H1 (cell line): ENCODE measurements at regions not wholly inside any gene's neighbourhood (a gene's known extent, or its start where the extent isn't known, plus 50 kb on each side); places are given as distances from the start of the nearest gene placed in this dataset.

Experiments used
- CTCF ChIA-PET: fragments of 300-600 bp; sonication (Branson Sonifier 250); formaldehyde crosslinking; loops from one replicate; lab custom pipeline; 2021; ENCODE audit not compliant: partially characterized antibody; lab: Charles Lee
- POLR2A ChIA-PET: fragments of 300-600 bp; sonication (Branson Sonifier 250); formaldehyde crosslinking; loops from one replicate; lab custom pipeline; 2021; ENCODE audit warnings: inconsistent platforms; ENCODE audit not compliant: partially characterized antibody; lab: Charles Lee
- DNase-seq, 2 experiments: peaks; one replicate each; pipeline versions ENCODE4 v3.0.0 to v3.0.0-alpha.2; 2010 to 2022; ENCODE audit warnings: low spot score in 2 of 2, low read depth in 1 of 2, mixed read lengths in 1 of 2
- FAIRE-seq: peaks from 2 replicates; lab custom pipeline; 2011; peaks lifted over from hg19 to GRCh38; lab: Jason Lieb, UNC
- H2AFZ ChIP-seq: 2 replicates; pipeline ENCODE4 v1.8.1; 2012; ENCODE audit warnings: low read length, inconsistent platforms
- H2AK5ac ChIP-seq: 2 replicates; pipeline ENCODE4 v1.6.1; 2013; ENCODE audit warnings: low read depth, low read length
- H2BK120ac ChIP-seq: replicated peaks from 2 replicates; pipeline ENCODE3; 2013; ENCODE audit warnings: low read depth, low read length, inconsistent platforms
- H2BK12ac ChIP-seq: 2 replicates; pipeline ENCODE4 v1.6.1; 2013; ENCODE audit warnings: low read depth, low read length
- H2BK15ac ChIP-seq: 2 replicates; pipeline ENCODE4 v1.6.1; 2013; ENCODE audit warnings: low read length
- H2BK20ac ChIP-seq: 2 replicates; pipeline ENCODE4 v1.6.1; 2013; ENCODE audit warnings: low read length
- H2BK5ac ChIP-seq: 2 replicates; pipeline ENCODE4 v1.6.1; 2013; ENCODE audit warnings: low read depth, low read length
- H3K14ac ChIP-seq: 2 replicates; pipeline ENCODE4 v1.6.1; 2013; ENCODE audit warnings: inconsistent platforms; ENCODE audit not compliant: insufficient read length
- H3K18ac ChIP-seq: 2 replicates; pipeline ENCODE4 v1.6.1; 2013; ENCODE audit warnings: low read length; ENCODE audit errors: extremely low read depth
- H3K23ac ChIP-seq: 2 replicates; pipeline ENCODE4 v1.6.1; 2013; ENCODE audit warnings: inconsistent platforms; ENCODE audit not compliant: insufficient read length
- H3K23me2 ChIP-seq: 2 replicates; pipeline ENCODE4 v1.6.1; 2013; ENCODE audit warnings: low read depth, low read length
- H3K27ac ChIP-seq: 2 replicates; pipeline ENCODE4 v1.6.1; 2011; ENCODE audit warnings: low read depth, low read length, inconsistent platforms
- H3K27me3 ChIP-seq, 4 experiments: replicated peaks in 1 of 4; 1 replicate in 1 of 4; 2 replicates in 3 of 4; pipeline versions ENCODE4 v1.6.1 to v1.8.1; 2011 to 2013; ENCODE audit warnings: low read length in 3 of 4, mild to moderate bottlenecking in 3 of 4, inconsistent platforms in 2 of 4, mixed read lengths in 2 of 4, moderate library complexity in 1 of 4; ENCODE audit not compliant: control insufficient read depth in 3 of 4, insufficient read depth in 3 of 4; ENCODE audit errors: extremely low read depth in 1 of 4
- H3K36me3 ChIP-seq, 4 experiments: 2 replicates each; pipeline versions ENCODE4 v1.6.1 to v1.8.1; 2011 to 2013; ENCODE audit warnings: mild to moderate bottlenecking in 4 of 4, low read length in 3 of 4, moderate library complexity in 2 of 4, control low read depth in 1 of 4, inconsistent platforms in 1 of 4; ENCODE audit not compliant: insufficient read depth in 4 of 4, control insufficient read depth in 2 of 4
- H3K4ac ChIP-seq: replicated peaks from 2 replicates; pipeline ENCODE3; 2013; ENCODE audit warnings: low read length, low read depth, mixed read lengths, inconsistent platforms; ENCODE audit not compliant: insufficient read length
- H3K4me1 ChIP-seq, 4 experiments: replicated peaks in 1 of 4; 1 replicate in 1 of 4; 2 replicates in 3 of 4; pipeline versions ENCODE4 v1.6.1 to v1.8.1; 2011 to 2013; ENCODE audit warnings: low read length in 3 of 4, inconsistent platforms in 2 of 4, mixed read lengths in 1 of 4; ENCODE audit not compliant: insufficient read depth in 4 of 4, control insufficient read depth in 3 of 4
- H3K4me2 ChIP-seq, 2 experiments: 2 replicates each; pipeline versions ENCODE4 v1.6.1 to v1.8.1; 2011 to 2013; ENCODE audit warnings: low read depth in 2 of 2, low read length in 2 of 2, control low read depth in 1 of 2, inconsistent platforms in 1 of 2, mild to moderate bottlenecking in 1 of 2; ENCODE audit not compliant: insufficient read depth in 1 of 2
- H3K4me3 ChIP-seq, 4 experiments: fragments of 200-600, 300-600 bp in 1 of 4; sonication (generic), shearing (Covaris generic), sonication (Bioruptor Twin) in 1 of 4; 2 replicates each; pipeline versions ENCODE4 v1.5.1 to v1.8.1; 2011 to 2016; ENCODE audit warnings: low read length in 4 of 4, low read depth in 3 of 4, control low read depth in 2 of 4, inconsistent platforms in 2 of 4, mild to moderate bottlenecking in 2 of 4, mixed read lengths in 1 of 4, moderate library complexity in 1 of 4; ENCODE audit not compliant: insufficient read depth in 2 of 4; ENCODE audit errors: extremely low read depth in 1 of 4
- H3K56ac ChIP-seq: replicated peaks from 2 replicates; pipeline ENCODE3; 2013; ENCODE audit warnings: low read depth, mild to moderate bottlenecking, mixed read lengths, low read length, inconsistent platforms; ENCODE audit not compliant: insufficient read length
- H3K79me1 ChIP-seq: 2 replicates; pipeline ENCODE4 v1.6.1; 2013; ENCODE audit warnings: low read depth, low read length, control low read depth
- H3K79me2 ChIP-seq, 2 experiments: 2 replicates each; pipeline versions ENCODE4 v1.6.1 to v1.8.1; 2012 to 2013; ENCODE audit warnings: low read length in 2 of 2, mild to moderate bottlenecking in 2 of 2, inconsistent platforms in 1 of 2; ENCODE audit not compliant: insufficient read depth in 2 of 2, control insufficient read depth in 1 of 2
- H3K9ac ChIP-seq, 4 experiments: replicated peaks in 1 of 4; 1 replicate in 1 of 4; 2 replicates in 3 of 4; pipeline versions ENCODE4 v1.6.1 to v1.8.1; 2011 to 2013; ENCODE audit warnings: low read depth in 3 of 4, low read length in 3 of 4, control low read depth in 2 of 4, mild to moderate bottlenecking in 2 of 4, moderate library complexity in 2 of 4, inconsistent platforms in 1 of 4; ENCODE audit errors: extremely low read depth in 1 of 4
- H3K9me3 ChIP-seq, 2 experiments: 2 replicates each; pipeline versions ENCODE4 v1.6.1 to v1.8.1; 2012 to 2013; ENCODE audit warnings: mild to moderate bottlenecking in 2 of 2, moderate library complexity in 2 of 2, control low read depth in 1 of 2, inconsistent platforms in 1 of 2, low read depth in 1 of 2, low read length in 1 of 2, mixed read lengths in 1 of 2; ENCODE audit not compliant: insufficient read depth in 2 of 2
- H4K20me1 ChIP-seq, 2 experiments: replicated peaks in 1 of 2; 2 replicates each; pipeline versions ENCODE3 to v1.8.1; 2011 to 2013; ENCODE audit warnings: inconsistent platforms in 2 of 2, low read length in 2 of 2, mild to moderate bottlenecking in 1 of 2; ENCODE audit not compliant: insufficient read depth in 2 of 2, control insufficient read depth in 1 of 2
- H4K5ac ChIP-seq: 2 replicates; pipeline ENCODE4 v1.6.1; 2013; ENCODE audit warnings: low read length, low read depth, mixed read lengths, inconsistent platforms; ENCODE audit not compliant: insufficient read length
- H4K8ac ChIP-seq: 2 replicates; pipeline ENCODE4 v1.8.0; 2013; ENCODE audit warnings: mild to moderate bottlenecking, moderate library complexity, low read length, inconsistent platforms; ENCODE audit not compliant: insufficient read depth; ENCODE audit errors: extremely low read depth
- H4K91ac ChIP-seq: replicated peaks from 2 replicates; pipeline ENCODE3; 2013; ENCODE audit warnings: low read length, mixed read lengths, inconsistent platforms; ENCODE audit not compliant: insufficient read length
- BACH1 ChIP-seq: IDR thresholded peaks from 2 replicates; pipeline ENCODE4 v1.6.1; 2012; ENCODE audit warnings: low read length, improper control_type of control experiment
- CEBPB ChIP-seq: IDR thresholded peaks from 2 replicates; pipeline ENCODE4 v1.6.1; 2012; ENCODE audit warnings: low read depth, low read length
- HDAC2 ChIP-seq, 2 experiments: fragments of 300-600 bp in 1 of 2; sonication (generic) in 1 of 2; IDR thresholded peaks; 2 replicates each; pipeline ENCODE4 v1.6.1; 2011 to 2012; ENCODE audit warnings: low read depth in 2 of 2, low read length in 2 of 2, mild to moderate bottlenecking in 2 of 2, moderate library complexity in 2 of 2, borderline replicate concordance in 1 of 2, inconsistent platforms in 1 of 2
- JUN ChIP-seq: IDR thresholded peaks from 2 replicates; pipeline ENCODE4 v1.6.1; 2011; ENCODE audit warnings: low read depth, mild to moderate bottlenecking, improper control_type of control experiment, low read length
- SP1 ChIP-seq: IDR thresholded peaks from 2 replicates; pipeline ENCODE4 v1.6.1; 2011; ENCODE audit warnings: low read depth, low read length
- SP4 ChIP-seq: IDR thresholded peaks from 2 replicates; pipeline ENCODE4 v1.6.1; 2012; ENCODE audit warnings: low read length, inconsistent platforms
- SRF ChIP-seq: IDR thresholded peaks from 2 replicates; pipeline ENCODE4 v1.6.1; 2011; ENCODE audit warnings: mild to moderate bottlenecking, low read depth, low read length, moderate library complexity
- TAF7 ChIP-seq: optimal IDR thresholded peaks from 2 replicates; pipeline ENCODE3; 2011; ENCODE audit warnings: low read depth, mild to moderate bottlenecking, inconsistent platforms, low read length, moderate library complexity, borderline replicate concordance
- WGBS, 2 experiments: shearing (Covaris generic) in 1 of 2; methylation state at CpG; one replicate each; pipeline versions ENCODE4 v1.1.6 to v1.1.7; 2013 to 2015; ENCODE audit warnings: low lambda C conversion rate in 2 of 2, mixed read lengths in 2 of 2, inconsistent platforms in 1 of 2, low coverage in 1 of 2, missing lambda C conversion rate in 1 of 2; ENCODE audit not compliant: insufficient replicate concordance in 2 of 2, insufficient coverage in 1 of 2, insufficient read length in 1 of 2; ENCODE audit errors: extremely low coverage in 1 of 2, missing lambda C conversion rate in 1 of 2; 5-methylcytosine and 5-hydroxymethylcytosine counted together
- TF ChIP-seq, protein P1 (sequence below): IDR thresholded peaks from 2 replicates; pipeline ENCODE4 v1.6.1; 2012; ENCODE audit warnings: inconsistent platforms

DNA sequence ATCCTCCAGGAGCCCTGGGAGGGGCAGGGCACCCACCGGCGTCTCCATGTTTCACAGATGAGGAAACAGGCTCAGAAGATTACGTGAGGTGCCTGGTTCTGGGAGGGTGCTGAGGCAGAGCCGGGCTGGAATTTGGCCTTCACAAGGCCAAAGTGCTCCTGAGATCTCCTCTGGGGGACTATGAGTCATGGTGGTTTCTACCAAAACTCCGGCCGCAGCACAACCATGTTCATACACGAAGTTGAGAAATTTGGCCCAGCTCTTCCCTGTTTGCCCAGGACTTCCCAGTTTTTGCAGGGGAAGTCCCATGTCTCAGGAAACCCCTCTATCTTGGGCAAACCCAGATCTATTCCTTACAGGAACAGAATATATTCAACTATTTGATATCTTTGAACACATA lies 172.9 kb upstream of the CDYL start:
- no peak overlapping the region for H3K4me2 ChIP-seq
- no peak overlapping the region for H2BK20ac ChIP-seq
- H3K4me3 ChIP-seq = no peak overlapping the region
- H3K23me2 ChIP-seq = no peaks in the 10 kb centered on the region
- H3K14ac ChIP-seq = no peak overlapping the region
- CTCF ChIA-PET = no interaction called here
- no peak overlapping the region for H2BK12ac ChIP-seq
- POLR2A ChIA-PET = no interaction called here
- no peaks in the 10 kb centered on the region for H4K20me1 ChIP-seq
- FAIRE-seq (no peak), DNase-seq (no peak)
- no peaks in the 10 kb centered on the region for H3K4me1 ChIP-seq
- no peak overlapping the region for H2AFZ ChIP-seq
- 88% methylated on average over 7 of the region's 7 CpGs; no CpG with 5 or more reads in 1 of the 2 experiments for WGBS, 2 experiments
- H2BK5ac ChIP-seq = no peak overlapping the region
- no peak overlapping the region for H3K56ac ChIP-seq
- no peak overlapping the region for H3K27ac ChIP-seq
- H2BK120ac ChIP-seq = no peak overlapping the region
- H2AK5ac ChIP-seq = no peak overlapping the region
- H3K36me3 ChIP-seq = no peaks in the 10 kb centered on the region
- no peak for TF ChIP-seq SRF
- no peak for TF ChIP-seq SP1
- TF ChIP-seq SP4 = no peak
- TF ChIP-seq, protein P1, sequence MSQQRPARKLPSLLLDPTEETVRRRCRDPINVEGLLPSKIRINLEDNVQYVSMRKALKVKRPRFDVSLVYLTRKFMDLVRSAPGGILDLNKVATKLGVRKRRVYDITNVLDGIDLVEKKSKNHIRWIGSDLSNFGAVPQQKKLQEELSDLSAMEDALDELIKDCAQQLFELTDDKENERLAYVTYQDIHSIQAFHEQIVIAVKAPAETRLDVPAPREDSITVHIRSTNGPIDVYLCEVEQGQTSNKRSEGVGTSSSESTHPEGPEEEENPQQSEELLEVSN = no peak
- TF ChIP-seq BACH1 = no peak
- TF ChIP-seq JUN = no peak
- TF ChIP-seq CEBPB = no peak
- no peak for TF ChIP-seq HDAC2 (IDR thresholded peaks at IDR 0.05; ENCODE audit: borderline replicate concordance in 1 of 2, low read depth in 2 of 2, low read length in 2 of 2)
- TF ChIP-seq TAF7 = no peak
- no peaks in the 10 kb centered on the region for H3K79me2 ChIP-seq
- no peak overlapping the region for H3K9ac ChIP-seq
- H3K27me3 ChIP-seq = no peaks in the 10 kb centered on the region; a peak in 1 of 7 replicates
- H3K4ac ChIP-seq = no peak overlapping the region
- H3K79me1 ChIP-seq = no peaks in the 10 kb centered on the region
- H3K18ac ChIP-seq = no peak overlapping the region
- no peak overlapping the region for H3K23ac ChIP-seq
- no peak overlapping the region for H4K5ac ChIP-seq
- no peaks in the 10 kb centered on the region for H3K9me3 ChIP-seq
- no peak overlapping the region for H4K8ac ChIP-seq
- no peak overlapping the region for H4K91ac ChIP-seq
- no peak overlapping the region for H2BK15ac ChIP-seq
